Loucy (cell line): ENCODE measurements at regions not wholly inside any gene's neighbourhood (a gene's known extent, or its start where the extent isn't known, plus 50 kb on each side); places are given as distances from the start of the nearest gene placed in this dataset.

ENCODE experiments used
- CTCF ChIP-seq: fragments of 200-600 bp; sonication (generic); conservative IDR thresholded peaks from 2 replicates; pipeline ENCODE4 v1.5.1; 2014; ENCODE audit warnings: mild to moderate bottlenecking, antibody characterized with exemption, low read length
- EZH2phosphoT487 ChIP-seq: fragments of 200-600 bp; IDR thresholded peaks from 2 replicates; pipeline ENCODE4 v1.6.1; 2018; ENCODE audit warnings: antibody characterized with exemption, mild to moderate bottlenecking, moderate library complexity, borderline replicate concordance

GRCh38 chr7:24442170-24442777, 131.0 kb upstream of the PALS2 start:
- TF ChIP-seq CTCF = no peak
- no peak for TF ChIP-seq EZH2phosphoT487
